DOHH2 (cell line): ENCODE measurements at regions not wholly inside any gene's neighbourhood (a gene's known extent, or its start where the extent isn't known, plus 50 kb on each side); places are given as distances from the start of the nearest gene placed in this dataset.

Experiments used
- H3F3A ChIP-seq: fragments of 200-600 bp; sonication (generic), shearing (Covaris generic); 2 replicates; pipeline ENCODE4 v1.6.0; 2016; ENCODE audit warnings: antibody characterized with exemption, mild to moderate bottlenecking; ENCODE audit not compliant: control insufficient read depth, insufficient read depth
- H3K27ac ChIP-seq: fragments of 200-600 bp; sonication (generic); 2 replicates; pipeline ENCODE4 v1.5.1; 2014; ENCODE audit warnings: low read depth, mild to moderate bottlenecking, low read length, moderate library complexity
- H3K27me3 ChIP-seq: fragments of 200-600 bp; sonication (generic); 2 replicates; pipeline ENCODE4 v1.6.1; 2014; ENCODE audit warnings: mild to moderate bottlenecking, low read length, mixed read lengths; ENCODE audit not compliant: control insufficient read depth
- H3K36me3 ChIP-seq: fragments of 200-600 bp; sonication (generic); 2 replicates; pipeline ENCODE4 v1.6.1; 2014; ENCODE audit warnings: mild to moderate bottlenecking, low read length, moderate library complexity, mixed read lengths; ENCODE audit not compliant: control insufficient read depth
- H3K4me1 ChIP-seq: fragments of 200-600 bp; sonication (generic); 2 replicates; pipeline ENCODE4 v1.6.1; 2014; ENCODE audit warnings: mild to moderate bottlenecking, low read length, mixed read lengths; ENCODE audit not compliant: control insufficient read depth
- H3K4me2 ChIP-seq: fragments of 200-600 bp; sonication (generic); 2 replicates; pipeline ENCODE4 v1.6.0; 2014; ENCODE audit warnings: mild to moderate bottlenecking, low read length, moderate library complexity
- H3K4me3 ChIP-seq: fragments of 200-600 bp; sonication (generic); 2 replicates; pipeline ENCODE4 v1.5.1; 2014; ENCODE audit warnings: mild to moderate bottlenecking, low read length, mixed read lengths
- H3K79me2 ChIP-seq: fragments of 200-600 bp; sonication (generic); 2 replicates; pipeline ENCODE4 v1.6.1; 2014; ENCODE audit warnings: mild to moderate bottlenecking, low read length, mixed read lengths; ENCODE audit not compliant: control insufficient read depth
- H3K9me2 ChIP-seq: fragments of 200-600 bp; sonication (generic); replicated peaks from 2 replicates; pipeline ENCODE4 v1.6.1; 2014; ENCODE audit warnings: mild to moderate bottlenecking, low read length, mixed read lengths; ENCODE audit not compliant: control insufficient read depth
- H3K9me3 ChIP-seq: fragments of 200-600 bp; sonication (generic); 2 replicates; pipeline ENCODE4 v1.6.1; 2014; ENCODE audit warnings: antibody characterized with exemption, low read length, mixed read lengths; ENCODE audit not compliant: control insufficient read depth, insufficient read depth
- H4K20me1 ChIP-seq: fragments of 200-600 bp; sonication (generic); 2 replicates; pipeline ENCODE4 v1.6.0; 2014; ENCODE audit warnings: low read depth, mild to moderate bottlenecking, antibody characterized with exemption, low read length, moderate library complexity; ENCODE audit not compliant: control insufficient read depth, insufficient read depth
- EZH2phosphoT487 ChIP-seq: fragments of 200-600 bp; sonication (generic); IDR thresholded peaks from 2 replicates; pipeline ENCODE4 v1.6.1; 2017; ENCODE audit warnings: borderline replicate concordance, mild to moderate bottlenecking, antibody characterized with exemption, low read length, moderate library complexity, mixed read lengths
- TF ChIP-seq, protein P1 (sequence below): fragments of 200-600 bp; sonication (generic); IDR thresholded peaks from one replicate; pipeline ENCODE4 v1.5.1; 2014; ENCODE audit warnings: antibody characterized with exemption, mild to moderate bottlenecking, low read depth, low read length; ENCODE audit not compliant: poor library complexity, severe bottlenecking

DNA sequence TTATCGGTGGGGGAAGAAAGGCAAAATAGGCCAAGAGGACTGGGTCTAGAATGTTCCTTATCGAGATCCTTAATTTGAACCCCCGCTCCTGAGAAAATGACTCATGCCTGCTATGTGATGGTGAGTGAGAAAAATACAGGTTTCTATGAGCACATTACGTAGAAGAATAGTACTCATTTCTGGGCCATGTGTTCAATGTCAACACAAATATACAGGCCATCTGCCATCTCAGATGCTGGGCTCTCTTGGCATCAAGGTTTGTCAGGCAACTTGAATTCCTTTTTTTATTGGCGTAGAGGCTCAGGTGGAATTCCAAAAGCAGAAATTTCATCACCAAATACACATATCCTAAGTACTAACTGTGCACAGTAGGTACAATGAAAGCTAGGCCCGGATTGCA is 81.4 kb upstream of the TRIM2 start:
- Histone ChIP-seq H3K4me2 (no peak overlapping the region), H3K9me3 (no peaks in the 10 kb centered on the region), H3K9me2 (no peaks in the 10 kb centered on the region), H3K27ac (no peak overlapping the region), H3K27me3 (no peaks in the 10 kb centered on the region), H4K20me1 (no peaks in the 10 kb centered on the region), H3K36me3 (no peaks in the 10 kb centered on the region), H3K79me2 (no peaks in the 10 kb centered on the region), H3F3A (no peaks in the 10 kb centered on the region), H3K4me1 (no peaks in the 10 kb centered on the region), H3K4me3 (no peak overlapping the region)
- no peak for TF ChIP-seq EZH2phosphoT487

DNA sequence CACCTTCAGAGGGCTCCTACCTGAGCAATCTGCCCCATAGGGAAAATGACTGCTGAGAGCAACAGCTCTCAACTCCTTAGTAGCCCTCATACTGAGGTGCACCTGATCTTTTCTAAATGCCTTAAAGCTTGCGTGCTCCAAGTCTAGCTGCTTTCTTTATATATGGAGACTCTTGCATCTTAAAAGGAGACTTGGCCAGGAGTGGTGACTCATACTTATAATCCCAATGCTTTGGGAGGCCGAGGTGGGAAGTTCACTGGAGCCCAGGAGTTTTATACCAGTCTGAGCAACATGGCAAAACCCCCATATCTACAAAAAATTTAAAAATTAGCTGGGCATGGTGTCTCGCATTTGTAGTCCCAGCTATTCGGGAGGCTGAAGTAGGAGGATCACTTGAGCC is 78.1 kb upstream of the TRIM2 start:
- H3K4me3 ChIP-seq, result no peak overlapping the region
- no peaks in the 10 kb centered on the region for H3K9me3 ChIP-seq
- no peaks in the 10 kb centered on the region for H3K9me2 ChIP-seq
- no peaks in the 10 kb centered on the region for H3K4me1 ChIP-seq
- H4K20me1 ChIP-seq, result no peaks in the 10 kb centered on the region
- H3K27me3 ChIP-seq, result no peaks in the 10 kb centered on the region
- no peaks in the 10 kb centered on the region for H3F3A ChIP-seq
- no peaks in the 10 kb centered on the region for H3K79me2 ChIP-seq
- no peak for TF ChIP-seq EZH2phosphoT487
- TF ChIP-seq, protein P1, sequence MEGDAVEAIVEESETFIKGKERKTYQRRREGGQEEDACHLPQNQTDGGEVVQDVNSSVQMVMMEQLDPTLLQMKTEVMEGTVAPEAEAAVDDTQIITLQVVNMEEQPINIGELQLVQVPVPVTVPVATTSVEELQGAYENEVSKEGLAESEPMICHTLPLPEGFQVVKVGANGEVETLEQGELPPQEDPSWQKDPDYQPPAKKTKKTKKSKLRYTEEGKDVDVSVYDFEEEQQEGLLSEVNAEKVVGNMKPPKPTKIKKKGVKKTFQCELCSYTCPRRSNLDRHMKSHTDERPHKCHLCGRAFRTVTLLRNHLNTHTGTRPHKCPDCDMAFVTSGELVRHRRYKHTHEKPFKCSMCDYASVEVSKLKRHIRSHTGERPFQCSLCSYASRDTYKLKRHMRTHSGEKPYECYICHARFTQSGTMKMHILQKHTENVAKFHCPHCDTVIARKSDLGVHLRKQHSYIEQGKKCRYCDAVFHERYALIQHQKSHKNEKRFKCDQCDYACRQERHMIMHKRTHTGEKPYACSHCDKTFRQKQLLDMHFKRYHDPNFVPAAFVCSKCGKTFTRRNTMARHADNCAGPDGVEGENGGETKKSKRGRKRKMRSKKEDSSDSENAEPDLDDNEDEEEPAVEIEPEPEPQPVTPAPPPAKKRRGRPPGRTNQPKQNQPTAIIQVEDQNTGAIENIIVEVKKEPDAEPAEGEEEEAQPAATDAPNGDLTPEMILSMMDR, result no peak
- no peaks in the 10 kb centered on the region for H3K36me3 ChIP-seq
- no peak overlapping the region for H3K27ac ChIP-seq
- no peak overlapping the region for H3K4me2 ChIP-seq

DNA sequence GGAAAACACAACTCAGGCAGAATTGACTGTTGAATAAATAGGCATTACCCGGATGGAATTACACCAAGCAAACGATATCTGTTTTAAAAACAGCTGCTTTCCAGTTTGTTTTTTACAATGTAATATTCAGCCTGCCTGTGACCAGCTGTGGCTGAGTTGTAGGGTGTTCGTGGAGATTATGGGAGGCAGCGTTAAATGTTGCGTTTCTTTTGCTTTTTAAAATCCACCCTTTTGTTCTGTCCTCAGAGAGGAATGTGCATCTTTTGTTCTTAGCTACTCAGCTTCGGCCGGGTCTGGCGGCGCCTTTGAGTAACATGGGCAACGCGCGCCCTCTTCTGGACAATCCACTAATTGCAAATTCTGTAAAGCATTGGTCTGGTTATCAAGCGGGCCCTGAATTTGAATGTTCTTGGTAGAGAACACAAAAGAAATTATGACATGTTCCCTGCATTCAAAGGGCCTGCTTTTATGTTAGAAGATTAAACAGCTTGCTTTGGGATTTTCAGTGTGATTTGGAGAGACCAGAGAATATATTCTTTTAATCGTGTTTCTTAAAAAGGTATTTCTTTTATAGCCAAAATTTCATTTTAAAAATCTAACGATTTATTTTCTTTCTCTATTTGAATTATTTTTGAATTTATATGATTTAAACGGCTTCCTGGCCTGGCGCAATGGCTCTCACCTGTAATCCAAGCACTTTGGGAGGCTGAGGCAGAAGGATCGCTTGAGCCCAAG is 76.3 kb upstream of the TRIM2 start:
- H3K27ac ChIP-seq, result no peak overlapping the region
- H3F3A ChIP-seq, result no peaks in the 10 kb centered on the region
- H4K20me1 ChIP-seq, result no peaks in the 10 kb centered on the region
- H3K36me3 ChIP-seq, result no peaks in the 10 kb centered on the region
- H3K79me2 ChIP-seq, result no peaks in the 10 kb centered on the region
- no peaks in the 10 kb centered on the region for H3K27me3 ChIP-seq
- H3K4me3 ChIP-seq, result no peak overlapping the region
- TF ChIP-seq, protein P1, result peak; percentile 79
- no peak for TF ChIP-seq EZH2phosphoT487
- no peaks in the 10 kb centered on the region for H3K9me3 ChIP-seq
- H3K9me2 ChIP-seq, result no peaks in the 10 kb centered on the region
- H3K4me2 ChIP-seq, result peak overlapping the region; percentile 15; the same call in 1 of the 2 replicates
- H3K4me1 ChIP-seq, result no peaks in the 10 kb centered on the region

DNA sequence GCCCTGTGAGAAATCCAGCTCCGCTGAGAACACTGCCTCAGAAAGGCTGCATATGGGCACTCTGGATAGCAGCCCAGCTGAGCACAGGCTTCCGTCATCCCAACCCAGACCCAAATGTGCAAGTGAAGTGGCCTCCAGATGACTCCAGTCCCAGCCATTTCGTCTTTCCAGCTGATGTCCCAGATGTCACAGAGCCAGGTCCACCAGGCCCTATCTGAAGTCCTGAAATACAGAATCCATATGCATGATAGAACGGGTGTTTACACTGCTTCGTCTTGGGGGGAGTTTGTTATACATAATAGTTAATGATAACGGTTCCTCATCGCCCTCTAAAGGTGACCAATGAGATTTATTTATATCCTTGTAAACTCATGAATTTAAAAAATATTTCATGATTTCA is 72.6 kb upstream of the TRIM2 start:
- Histone ChIP-seq H3K27me3 (0 out of 2 replicates have a peak, but pooled peaks cover 4% of the 10 kb centered on the region), H3K4me1 (no peaks in the 10 kb centered on the region)
- TF ChIP-seq, protein P1, result peak; percentile 48
- TF ChIP-seq EZH2phosphoT487, result no peak

More for the DNA sequence above, 72.6 kb upstream of the TRIM2 start:
- Histone ChIP-seq H3K9me2 (no peaks in the 10 kb centered on the region), H3K36me3 (no peaks in the 10 kb centered on the region), H3F3A (no peaks in the 10 kb centered on the region), H3K27ac (no peak overlapping the region), H4K20me1 (no peaks in the 10 kb centered on the region), H3K79me2 (no peaks in the 10 kb centered on the region), H3K4me3 (no peak overlapping the region), H3K4me2 (no peak overlapping the region), H3K9me3 (no peaks in the 10 kb centered on the region)
